Neural cell (in vitro differentiated cells): ENCODE measurements at regions not wholly inside any gene's neighbourhood (a gene's known extent, or its start where the extent isn't known, plus 50 kb on each side); places are given as distances from the start of the nearest gene placed in this dataset.

Experiments
- CTCF ChIP-seq: fragments of 450-650 bp; IDR thresholded peaks from 2 replicates; pipeline ENCODE4 v1.5.1; 2014; ENCODE audit warnings: antibody characterized with exemption, mild to moderate bottlenecking, moderate library complexity; ENCODE audit not compliant: poor library complexity, severe bottlenecking
- EZH2 ChIP-seq: fragments of 200-600, 300-800 bp; shearing (Covaris generic), sonication (generic); IDR thresholded peaks from 2 replicates; pipeline ENCODE4 v1.6.1; 2014; ENCODE audit warnings: antibody characterized with exemption, low read length, borderline replicate concordance, mild to moderate bottlenecking; ENCODE audit not compliant: insufficient read depth, poor library complexity, severe bottlenecking
- POLR2AphosphoS5 ChIP-seq: IDR thresholded peaks from 2 replicates; pipeline ENCODE4 v1.6.1; 2012
- RAD21 ChIP-seq: fragments of 450-650 bp; conservative IDR thresholded peaks from 2 replicates; pipeline ENCODE4 v1.6.1; 2014; ENCODE audit warnings: antibody characterized with exemption, mild to moderate bottlenecking, moderate library complexity

GRCh38 chr6:113690281-113691259 lies 166.6 kb upstream of the MARCKS start:
- TF ChIP-seq RAD21 (no peak), EZH2 (no peak), CTCF (no peak), POLR2AphosphoS5 (no peak)
